Prostate gland (tissue), 2 donors: ENCODE measurements at regions not wholly inside any gene's neighbourhood (a gene's known extent, or its start where the extent isn't known, plus 50 kb on each side); places are given as distances from the start of the nearest gene placed in this dataset.

Experiments used
- DNase-seq: peaks from one replicate; pipeline ENCODE4 v3.0.0-alpha.2; 2019; ENCODE audit warnings: low spot score
- H3K27ac ChIP-seq, 2 donors: fragments of 200-600 bp; sonication (generic); 2 replicates each; pipeline ENCODE4 v1.5.1; 2017 to 2019
- H3K27me3 ChIP-seq: fragments of 200-600 bp; sonication (generic); replicated peaks from 2 replicates; pipeline ENCODE4 v1.5.1; 2019; ENCODE audit not compliant: insufficient read depth
- H3K36me3 ChIP-seq, 2 donors: fragments of 200-600 bp; sonication (generic); 1 replicate in 1 of 2; 2 replicates in 1 of 2; pipeline versions ENCODE4 v1.5.1 to v1.8.1; 2017 to 2019
- H3K4me1 ChIP-seq: fragments of 200-600 bp; sonication (generic); replicated peaks from 2 replicates; pipeline ENCODE4 v1.5.1; 2019
- H3K4me3 ChIP-seq, 2 donors: fragments of 200-600 bp; sonication (generic); 2 replicates each; pipeline ENCODE4 v1.5.1; 2017 to 2019
- H3K9me3 ChIP-seq: fragments of 200-600 bp; sonication (generic); 2 replicates; pipeline ENCODE4 v1.5.1; 2017
- CTCF ChIP-seq, 4 experiments: fragments of 200-600 bp in 2 of 4; fragments of 450-650 bp in 2 of 4; sonication (generic) in 2 of 4; IDR thresholded peaks; 1 replicate in 3 of 4; 2 replicates in 1 of 4; pipeline ENCODE4 v1.5.1; 2016 to 2019; ENCODE audit warnings: antibody characterized with exemption in 4 of 4, mild to moderate bottlenecking in 2 of 4, moderate library complexity in 2 of 4
- POLR2A ChIP-seq: fragments of 450-650 bp; IDR thresholded peaks from one replicate; pipeline ENCODE4 v1.6.1; 2016; ENCODE audit warnings: antibody characterized with exemption, mild to moderate bottlenecking
- POLR2AphosphoS5 ChIP-seq: sonication (generic); formaldehyde crosslinking; IDR thresholded peaks from one replicate; pipeline ENCODE4 v1.6.1; 2017; ENCODE audit warnings: antibody characterized with exemption
- WGBS: methylation state at CpG from one replicate; pipeline ENCODE4 v1.1.5; 2018; 5-methylcytosine and 5-hydroxymethylcytosine counted together
- intact Hi-C: fragments of 100-400 bp; cut with DNase I; formaldehyde crosslinking; loops from one replicate; pipeline ENCODE4 v1.14.2; 2022

GRCh38 chr13:84870190-84870589, 929.0 kb downstream of the SLITRK6 start:
- DNase-seq, result no peak
- no peaks in the 10 kb centered on the region for H3K9me3 ChIP-seq
- H3K27me3 ChIP-seq, result no peaks in the 10 kb centered on the region
- H3K4me3 ChIP-seq, result no peak overlapping the region
- no peaks in the 10 kb centered on the region for H3K36me3 ChIP-seq
- no peaks in the 10 kb centered on the region for H3K4me1 ChIP-seq
- 92% methylated on average over 6 of the region's 6 CpGs for WGBS
- TF ChIP-seq POLR2A (no peak), CTCF (IDR thresholded peaks at IDR 0.05) (no peak), POLR2AphosphoS5 (no peak)
- H3K27ac ChIP-seq, result no peak overlapping the region
- intact Hi-C loops, result no loop called here

- intact Hi-C loops, result no loop called here
- H3K27me3 ChIP-seq, result no peaks in the 10 kb centered on the region
- no peak overlapping the region for H3K27ac ChIP-seq
- H3K4me3 ChIP-seq, result no peak overlapping the region
- H3K36me3 ChIP-seq, result no peaks in the 10 kb centered on the region
- TF ChIP-seq CTCF (IDR thresholded peaks at IDR 0.05) (no peak), POLR2A (no peak), POLR2AphosphoS5 (no peak)
- no peaks in the 10 kb centered on the region for H3K9me3 ChIP-seq
- H3K4me1 ChIP-seq, result no peaks in the 10 kb centered on the region
- DNase-seq, result no peak
Observed at GRCh38 chr13:84867246-84867645, 932.0 kb downstream of the SLITRK6 start.

- no peaks in the 10 kb centered on the region for H3K9me3 ChIP-seq
- TF ChIP-seq POLR2A, result no peak
- TF ChIP-seq POLR2AphosphoS5, result no peak
- TF ChIP-seq CTCF (IDR thresholded peaks at IDR 0.05), result no peak
- no peak for DNase-seq
- no peaks in the 10 kb centered on the region for H3K36me3 ChIP-seq
- intact Hi-C loops, result no loop called here
- no peaks in the 10 kb centered on the region for H3K4me1 ChIP-seq
- WGBS, result 80% methylated on average over 2 of the region's 2 CpGs
- no peak overlapping the region for H3K27ac ChIP-seq
- H3K4me3 ChIP-seq, result no peak overlapping the region
- no peaks in the 10 kb centered on the region for H3K27me3 ChIP-seq
Observed at GRCh38 chr13:84865783-84866221, 933.4 kb downstream of the SLITRK6 start.

GRCh38 chr13:84864341-84864740, 934.9 kb downstream of the SLITRK6 start:
- no peaks in the 10 kb centered on the region for H3K36me3 ChIP-seq
- H3K27ac ChIP-seq, result no peak overlapping the region
- H3K4me1 ChIP-seq, result no peaks in the 10 kb centered on the region
- no peaks in the 10 kb centered on the region for H3K27me3 ChIP-seq
- WGBS, result 70% methylated on average over 2 of the region's 2 CpGs
- H3K4me3 ChIP-seq, result no peak overlapping the region
- intact Hi-C loops, result no loop called here
- TF ChIP-seq POLR2AphosphoS5 (no peak), POLR2A (no peak), CTCF (IDR thresholded peaks at IDR 0.05) (no peak)
- DNase-seq, result no peak
- no peaks in the 10 kb centered on the region for H3K9me3 ChIP-seq

- TF ChIP-seq POLR2AphosphoS5 (no peak), POLR2A (no peak), CTCF (IDR thresholded peaks at IDR 0.05) (no peak)
- no peaks in the 10 kb centered on the region for H3K4me1 ChIP-seq
- intact Hi-C loops, result no loop called here
- no peaks in the 10 kb centered on the region for H3K36me3 ChIP-seq
- DNase-seq, result no peak
- no peaks in the 10 kb centered on the region for H3K27me3 ChIP-seq
- WGBS, result 92% methylated on average over 1 of the region's 1 CpG
- H3K4me3 ChIP-seq, result no peak overlapping the region
- H3K27ac ChIP-seq, result no peak overlapping the region
- no peaks in the 10 kb centered on the region for H3K9me3 ChIP-seq
Observed at GRCh38 chr13:84847107-84847506, 952.1 kb downstream of the SLITRK6 start.
